OCI-LY7 (cell line): ENCODE measurements at regions not wholly inside any gene's neighbourhood (a gene's known extent, or its start where the extent isn't known, plus 50 kb on each side); places are given as distances from the start of the nearest gene placed in this dataset.
"Not testable (repeated sequence)": the region's sequence is repeated elsewhere in the genome, so short reads cannot be mapped to it uniquely, and the experiment has no call there.

Source experiments
- BruUV-seq: library from RNA; stranded (reverse); fragments of 400-500 nt; replicated peaks from 2 replicates; lab custom pipeline; 2021; lab: Mats Ljungman, UMichigan
- CTCF ChIA-PET: fragments of 300-600 bp; sonication (Branson Sonifier 250); formaldehyde crosslinking; loops from one replicate; lab custom pipeline; 2022; ENCODE audit warnings: antibody characterized with exemption; ENCODE audit not compliant: unreplicated experiment; lab: Charles Lee
- POLR2A ChIA-PET: fragments of 300-600 bp; sonication (Branson Sonifier 250); formaldehyde crosslinking; loops from one replicate; lab custom pipeline; 2022; ENCODE audit warnings: antibody characterized with exemption; lab: Charles Lee
- DNase-seq: peaks from one replicate; pipeline ENCODE4 v3.0.0-alpha.2; 2015; ENCODE audit warnings: low spot score
- H2AFZ ChIP-seq: fragments of 200-600 bp; sonication (generic), shearing (Covaris generic); 2 replicates; pipeline ENCODE4 v1.6.1; 2014; ENCODE audit warnings: mild to moderate bottlenecking, antibody characterized with exemption, low read length, moderate library complexity
- H3K27ac ChIP-seq: fragments of 200-600 bp; sonication (generic); 2 replicates; pipeline ENCODE4 v1.5.1; 2014; ENCODE audit warnings: mixed run types, low read depth, mild to moderate bottlenecking, moderate library complexity, low read length, inconsistent platforms; ENCODE audit not compliant: poor library complexity, severe bottlenecking
- H3K36me3 ChIP-seq: fragments of 200-600 bp; sonication (generic); 2 replicates; pipeline ENCODE4 v1.6.1; 2014; ENCODE audit warnings: mild to moderate bottlenecking, antibody characterized with exemption, low read length, moderate library complexity, mixed read lengths; ENCODE audit not compliant: insufficient read depth
- H3K4me1 ChIP-seq: fragments of 200-600 bp; sonication (generic); 2 replicates; pipeline ENCODE4 v1.5.1; 2014; ENCODE audit warnings: mild to moderate bottlenecking, low read length; ENCODE audit not compliant: insufficient read depth, poor library complexity, severe bottlenecking
- H3K4me2 ChIP-seq: fragments of 200-600 bp; sonication (generic); 2 replicates; pipeline ENCODE4 v1.6.1; 2014; ENCODE audit warnings: mild to moderate bottlenecking, low read length
- H3K4me3 ChIP-seq: fragments of 200-600 bp; sonication (generic); 2 replicates; pipeline ENCODE4 v1.5.1; 2014; ENCODE audit warnings: mild to moderate bottlenecking, low read depth, low read length; ENCODE audit not compliant: poor library complexity, severe bottlenecking
- H3K79me2 ChIP-seq: fragments of 200-600 bp; sonication (generic); 2 replicates; pipeline ENCODE4 v1.6.1; 2016; ENCODE audit warnings: low read depth, mild to moderate bottlenecking, low read length, moderate library complexity, mixed read lengths; ENCODE audit not compliant: insufficient read depth
- H3K9me2 ChIP-seq: fragments of 200-600 bp; sonication (generic); 2 replicates; pipeline ENCODE4 v1.6.1; 2016; ENCODE audit warnings: mild to moderate bottlenecking, low read length, mixed read lengths; ENCODE audit not compliant: insufficient read depth
- H3K9me3 ChIP-seq: fragments of 200-600 bp; sonication (generic); 2 replicates; pipeline ENCODE4 v1.6.1; 2014; ENCODE audit warnings: mild to moderate bottlenecking, mixed run types, low read length, mixed read lengths
- H4K20me1 ChIP-seq: fragments of 200-600 bp; sonication (generic); 2 replicates; pipeline ENCODE4 v1.6.1; 2014; ENCODE audit warnings: mild to moderate bottlenecking, antibody characterized with exemption, low read length, moderate library complexity, mixed read lengths; ENCODE audit not compliant: insufficient read depth
- EZH2phosphoT487 ChIP-seq: fragments of 200-600 bp; sonication (generic); IDR thresholded peaks from 2 replicates; pipeline ENCODE4 v1.6.1; 2018; ENCODE audit warnings: low read depth, borderline replicate concordance, mild to moderate bottlenecking, mixed run types, antibody characterized with exemption, low read length, moderate library complexity, mixed read lengths
- intact Hi-C: fragments of 100-400 bp; cut with micrococcal nuclease; formaldehyde crosslinking; loops from one replicate; pipeline ENCODE4 v1.10.0; 2022; ENCODE audit not compliant: unreplicated experiment
- TF ChIP-seq, protein P1 (sequence below): fragments of 200-600 bp; sonication (generic); conservative IDR thresholded peaks from 2 replicates; pipeline ENCODE4 v1.5.1; 2014; ENCODE audit warnings: mild to moderate bottlenecking, antibody characterized with exemption, low read length, moderate library complexity, mixed read lengths

DNA sequence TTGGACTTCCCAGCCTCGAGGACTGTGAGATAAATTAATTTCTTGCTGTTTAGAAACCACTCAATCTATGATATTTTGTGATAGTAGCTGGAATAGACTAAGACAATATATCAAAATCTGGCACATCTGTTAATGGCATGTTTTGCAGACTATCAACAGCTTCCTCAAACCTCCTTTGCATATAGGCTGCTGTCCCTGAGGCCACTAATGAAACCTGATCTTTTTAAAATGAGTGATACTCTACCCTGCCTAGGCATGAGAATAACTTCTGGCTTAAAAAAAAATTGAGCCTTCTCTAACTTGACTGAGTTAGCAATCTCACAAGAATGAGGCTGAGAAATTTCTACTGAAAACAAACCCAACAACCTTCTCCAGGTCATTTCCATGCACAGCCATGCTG, 176.0 kb upstream of the CRBN start:
- ChIA-PET CTCF (no interaction called here), POLR2A (interaction anchor here (0.7 kb wide), 1 partner anchor 10 kb away, joined by 4 read pairs; no protein-coding TSS in a partner anchor)
- no peak for TF ChIP-seq EZH2phosphoT487
- TF ChIP-seq, protein P1, sequence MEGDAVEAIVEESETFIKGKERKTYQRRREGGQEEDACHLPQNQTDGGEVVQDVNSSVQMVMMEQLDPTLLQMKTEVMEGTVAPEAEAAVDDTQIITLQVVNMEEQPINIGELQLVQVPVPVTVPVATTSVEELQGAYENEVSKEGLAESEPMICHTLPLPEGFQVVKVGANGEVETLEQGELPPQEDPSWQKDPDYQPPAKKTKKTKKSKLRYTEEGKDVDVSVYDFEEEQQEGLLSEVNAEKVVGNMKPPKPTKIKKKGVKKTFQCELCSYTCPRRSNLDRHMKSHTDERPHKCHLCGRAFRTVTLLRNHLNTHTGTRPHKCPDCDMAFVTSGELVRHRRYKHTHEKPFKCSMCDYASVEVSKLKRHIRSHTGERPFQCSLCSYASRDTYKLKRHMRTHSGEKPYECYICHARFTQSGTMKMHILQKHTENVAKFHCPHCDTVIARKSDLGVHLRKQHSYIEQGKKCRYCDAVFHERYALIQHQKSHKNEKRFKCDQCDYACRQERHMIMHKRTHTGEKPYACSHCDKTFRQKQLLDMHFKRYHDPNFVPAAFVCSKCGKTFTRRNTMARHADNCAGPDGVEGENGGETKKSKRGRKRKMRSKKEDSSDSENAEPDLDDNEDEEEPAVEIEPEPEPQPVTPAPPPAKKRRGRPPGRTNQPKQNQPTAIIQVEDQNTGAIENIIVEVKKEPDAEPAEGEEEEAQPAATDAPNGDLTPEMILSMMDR, result no peak
- Histone ChIP-seq H4K20me1 (no peaks in the 10 kb centered on the region), H3K4me2 (no peak overlapping the region), H2AFZ (no peak overlapping the region), H3K4me3 (no peak overlapping the region), H3K9me2 (no peaks in the 10 kb centered on the region), H3K27ac (no peak overlapping the region), H3K79me2 (no peaks in the 10 kb centered on the region), H3K9me3 (no peaks in the 10 kb centered on the region), H3K36me3 (no peaks in the 10 kb centered on the region), H3K4me1 (no peaks in the 10 kb centered on the region)
- no peak for DNase-seq
- intact Hi-C loops, result no loop called here
- no TSS peak for BruUV-seq

DNA sequence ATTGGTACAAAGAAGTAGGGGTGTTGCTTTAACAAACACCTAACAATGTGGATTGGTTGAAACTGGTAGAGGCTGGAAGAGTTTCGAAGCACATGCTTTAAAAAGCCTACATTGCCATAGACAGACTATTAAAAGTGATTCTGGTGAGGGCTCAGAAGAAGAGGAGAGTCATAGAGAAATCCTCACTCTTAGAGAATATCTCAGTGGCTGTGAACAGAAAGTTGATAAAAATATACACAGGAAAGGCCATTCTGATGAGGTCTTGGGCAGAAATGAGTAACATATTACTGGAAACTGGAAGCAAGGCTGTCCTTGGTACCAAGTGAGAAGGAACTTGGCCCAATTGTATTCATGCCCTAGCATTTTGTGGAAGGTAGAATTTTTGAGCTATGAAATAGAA, 173.7 kb upstream of the CRBN start:
- POLR2A ChIA-PET, result no interaction called here
- H3K4me2 ChIP-seq, result no peak overlapping the region
- H3K27ac ChIP-seq, result no peak overlapping the region
- BruUV-seq, result no TSS peak
- no peak overlapping the region for H2AFZ ChIP-seq
- CTCF ChIA-PET, result no interaction called here
- H3K79me2 ChIP-seq, result no peaks in the 10 kb centered on the region
- H3K4me3 ChIP-seq, result no peak overlapping the region
- H3K9me2 ChIP-seq, result no peaks in the 10 kb centered on the region
- H3K9me3 ChIP-seq, result no peaks in the 10 kb centered on the region
- DNase-seq, result no peak
- no peaks in the 10 kb centered on the region for H4K20me1 ChIP-seq
- intact Hi-C loops, result no loop called here
- no peaks in the 10 kb centered on the region for H3K36me3 ChIP-seq
- TF ChIP-seq, protein P1, result no peak
- TF ChIP-seq EZH2phosphoT487, result no peak
- H3K4me1 ChIP-seq, result no peaks in the 10 kb centered on the region

DNA sequence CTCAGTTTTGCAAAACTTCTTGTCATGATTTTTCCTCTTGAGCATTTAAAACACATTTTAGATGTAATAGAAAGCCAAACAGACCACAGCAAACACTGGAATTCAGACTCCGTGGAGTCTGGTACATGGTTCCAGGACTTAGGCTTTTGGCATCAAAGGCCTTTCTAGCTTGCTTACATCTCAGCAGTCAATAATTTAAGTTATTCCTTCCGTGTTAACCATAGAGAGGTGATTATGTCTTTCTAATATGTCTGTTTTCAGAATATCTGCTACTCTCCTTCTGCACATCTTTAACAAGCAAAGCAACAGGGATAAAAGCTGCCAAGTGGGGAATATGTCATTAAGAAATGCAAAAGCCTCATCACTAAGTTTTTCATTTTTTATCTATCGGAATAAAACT, 171.7 kb upstream of the CRBN start:
- no peak overlapping the region for H2AFZ ChIP-seq
- no peak overlapping the region for H3K27ac ChIP-seq
- BruUV-seq, result no TSS peak
- no peak overlapping the region for H3K4me3 ChIP-seq
- H4K20me1 ChIP-seq, result no peaks in the 10 kb centered on the region
- intact Hi-C loops, result no loop called here
- DNase-seq, result no peak
- H3K9me2 ChIP-seq, result no peaks in the 10 kb centered on the region
- CTCF ChIA-PET, result no interaction called here
- POLR2A ChIA-PET, result interaction anchor here (0.7 kb wide), 1 partner anchor 49 kb away, joined by 3 read pairs; no protein-coding TSS in a partner anchor
- no peak overlapping the region for H3K4me2 ChIP-seq
- H3K4me1 ChIP-seq, result no peaks in the 10 kb centered on the region
- no peaks in the 10 kb centered on the region for H3K9me3 ChIP-seq
- H3K79me2 ChIP-seq, result no peaks in the 10 kb centered on the region
- no peaks in the 10 kb centered on the region for H3K36me3 ChIP-seq
- TF ChIP-seq, protein P1, result no peak
- TF ChIP-seq EZH2phosphoT487, result no peak

DNA sequence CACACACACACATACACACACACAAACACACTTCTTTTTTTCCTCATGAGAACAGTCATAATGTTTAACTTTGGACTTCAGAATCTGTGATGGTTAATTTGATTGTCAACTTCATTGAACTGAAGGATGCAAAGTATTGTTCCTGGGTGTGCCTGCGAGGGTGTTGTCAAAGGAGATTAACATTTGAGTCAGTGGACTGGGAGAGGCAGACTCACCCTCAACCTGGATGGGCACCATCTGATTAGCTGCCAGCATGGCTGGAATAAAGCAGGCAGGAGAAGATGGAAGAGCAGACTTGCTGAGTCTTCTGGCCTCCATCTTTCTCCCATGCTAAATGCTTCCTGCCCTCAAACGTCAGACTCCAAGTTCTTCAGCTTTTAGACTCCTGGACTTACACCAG, 167.6 kb upstream of the CRBN start:
- H3K4me1 ChIP-seq, DNase-seq, H3K79me2 ChIP-seq, H3K27ac ChIP-seq, H4K20me1 ChIP-seq, H3K9me2 ChIP-seq, H3K36me3 ChIP-seq, POLR2A ChIA-PET, H3K4me2 ChIP-seq, BruUV-seq, H2AFZ ChIP-seq, intact Hi-C loops, H3K4me3 ChIP-seq, H3K9me3 ChIP-seq, CTCF ChIA-PET: not testable (repeated sequence)
